ENCODE measurements at regions not wholly inside any gene's neighbourhood (a gene's known extent, or its start where the extent isn't known, plus 50 kb on each side); places are given as distances from the start of the nearest gene placed in this dataset.
"Not testable (repeated sequence)": the region's sequence is repeated elsewhere in the genome, so short reads cannot be mapped to it uniquely, and the experiment has no call there.

- peak in 1 of 2 donors; percentile 30 for DNase-seq (ENCODE audit: low read depth in 2 of 2)
- Histone ChIP-seq H3K9me3 (ENCODE audit: control insufficient read depth, insufficient read depth, low read depth, low read length) (no peaks in the 10 kb centered on the region), H3K27ac (ENCODE audit: insufficient read depth, low read length) (no peak overlapping the region), H3K9ac (ENCODE audit: insufficient read depth, low read length) (no peak overlapping the region), H3K4me2 (ENCODE audit: extremely low read depth, insufficient read depth, low read length) (no peak overlapping the region), H3K36me3 (ENCODE audit: control insufficient read depth, insufficient read depth, low read length) (no peaks in the 10 kb centered on the region), H3K4me3 (replicated peaks in 1 of 4; ENCODE audit: control extremely low read depth in 1 of 4, insufficient read depth in 1 of 4, low read depth in 3 of 4, low read length in 4 of 4) (no peak overlapping the region), H4K20me1 (ENCODE audit: control insufficient read depth, extremely low read depth, insufficient read depth, low read length) (no peaks in the 10 kb centered on the region), H3K79me2 (ENCODE audit: control insufficient read depth, insufficient read depth, low read length) (no peaks in the 10 kb centered on the region), H3K27me3 (ENCODE audit: control insufficient read depth, insufficient read depth, low read length) (no peaks in the 10 kb centered on the region), H3K4me1 (ENCODE audit: control insufficient read depth, extremely low read depth, insufficient read depth, low read length) (no peaks in the 10 kb centered on the region), H2AFZ (ENCODE audit: low read length) (no peak overlapping the region)
- no peak for TF ChIP-seq CTCF (conservative IDR thresholded peaks at IDR 0.05 in 1 of 2, IDR thresholded peaks at IDR 0.05 in 1 of 2; ENCODE audit: low read depth in 1 of 2, low read length in 2 of 2)
- TF ChIP-seq EZH2 (IDR thresholded peaks at IDR 0.05; ENCODE audit: low read length, missing control alignments), result no peak
Observed at GRCh38 chr4:165810726-165811125, 62.3 kb upstream of the TLL1 start.

- no peak overlapping the region for H3K27ac ChIP-seq (ENCODE audit: insufficient read depth, low read length)
- DNase-seq (ENCODE audit: low read depth in 2 of 2), result peak in 1 of 2 donors; percentile 19
Observed at GRCh38 chr4:165813606-165814005, 59.4 kb upstream of the TLL1 start.

GRCh38 chr4:165814256-165815020, 58.6 kb upstream of the TLL1 start:
- no peaks in the 10 kb centered on the region for H3K9me3 ChIP-seq (ENCODE audit: control insufficient read depth, insufficient read depth, low read depth, low read length)
- H3K9ac ChIP-seq (ENCODE audit: insufficient read depth, low read length), result no peak overlapping the region
- peak; percentile 6 to 41 for DNase-seq (ENCODE audit: low read depth in 2 of 2)
- no peak overlapping the region for H3K4me3 ChIP-seq (replicated peaks in 1 of 4; ENCODE audit: control extremely low read depth in 1 of 4, insufficient read depth in 1 of 4, low read depth in 3 of 4, low read length in 4 of 4)
- H3K36me3 ChIP-seq (ENCODE audit: control insufficient read depth, insufficient read depth, low read length), result no peaks in the 10 kb centered on the region
- TF ChIP-seq EZH2 (IDR thresholded peaks at IDR 0.05; ENCODE audit: low read length, missing control alignments), result no peak
- no peak for TF ChIP-seq CTCF (conservative IDR thresholded peaks at IDR 0.05 in 1 of 2, IDR thresholded peaks at IDR 0.05 in 1 of 2; ENCODE audit: low read depth in 1 of 2, low read length in 2 of 2)
- H2AFZ ChIP-seq (ENCODE audit: low read length), result no peak overlapping the region
- H4K20me1 ChIP-seq (ENCODE audit: control insufficient read depth, extremely low read depth, insufficient read depth, low read length), result no peaks in the 10 kb centered on the region
- H3K4me2 ChIP-seq (ENCODE audit: extremely low read depth, insufficient read depth, low read length), result no peak overlapping the region
- no peaks in the 10 kb centered on the region for H3K27me3 ChIP-seq (ENCODE audit: control insufficient read depth, insufficient read depth, low read length)
- no peaks in the 10 kb centered on the region for H3K79me2 ChIP-seq (ENCODE audit: control insufficient read depth, insufficient read depth, low read length)
- no peaks in the 10 kb centered on the region for H3K4me1 ChIP-seq (ENCODE audit: control insufficient read depth, extremely low read depth, insufficient read depth, low read length)
- H3K27ac ChIP-seq (ENCODE audit: insufficient read depth, low read length), result no peak overlapping the region

More at GRCh38 chr4:165813606-165814005, 59.4 kb upstream of the TLL1 start:
- no peak for TF ChIP-seq CTCF (conservative IDR thresholded peaks at IDR 0.05 in 1 of 2, IDR thresholded peaks at IDR 0.05 in 1 of 2; ENCODE audit: low read depth in 1 of 2, low read length in 2 of 2)
- no peak for TF ChIP-seq EZH2 (IDR thresholded peaks at IDR 0.05; ENCODE audit: low read length, missing control alignments)
- Histone ChIP-seq H3K36me3 (ENCODE audit: control insufficient read depth, insufficient read depth, low read length) (no peaks in the 10 kb centered on the region), H2AFZ (ENCODE audit: low read length) (no peak overlapping the region), H3K4me3 (replicated peaks in 1 of 4; ENCODE audit: control extremely low read depth in 1 of 4, insufficient read depth in 1 of 4, low read depth in 3 of 4, low read length in 4 of 4) (no peak overlapping the region), H3K9ac (ENCODE audit: insufficient read depth, low read length) (no peak overlapping the region), H3K9me3 (ENCODE audit: control insufficient read depth, insufficient read depth, low read depth, low read length) (no peaks in the 10 kb centered on the region), H3K4me1 (ENCODE audit: control insufficient read depth, extremely low read depth, insufficient read depth, low read length) (no peaks in the 10 kb centered on the region), H3K27me3 (ENCODE audit: control insufficient read depth, insufficient read depth, low read length) (no peaks in the 10 kb centered on the region), H3K4me2 (ENCODE audit: extremely low read depth, insufficient read depth, low read length) (no peak overlapping the region), H4K20me1 (ENCODE audit: control insufficient read depth, extremely low read depth, insufficient read depth, low read length) (no peaks in the 10 kb centered on the region), H3K79me2 (ENCODE audit: control insufficient read depth, insufficient read depth, low read length) (no peaks in the 10 kb centered on the region)

GRCh38 chr4:165819126-165819525, 53.9 kb upstream of the TLL1 start:
- not testable (repeated sequence) for H2AFZ ChIP-seq (ENCODE audit: low read length); DNase-seq (ENCODE audit: low read depth in 2 of 2); H3K9ac ChIP-seq (ENCODE audit: insufficient read depth, low read length); H3K4me3 ChIP-seq (replicated peaks in 1 of 4; ENCODE audit: control extremely low read depth in 1 of 4, insufficient read depth in 1 of 4, low read depth in 3 of 4, low read length in 4 of 4); H3K9me3 ChIP-seq (ENCODE audit: control insufficient read depth, insufficient read depth, low read depth, low read length); H4K20me1 ChIP-seq (ENCODE audit: control insufficient read depth, extremely low read depth, insufficient read depth, low read length); H3K36me3 ChIP-seq (ENCODE audit: control insufficient read depth, insufficient read depth, low read length); H3K79me2 ChIP-seq (ENCODE audit: control insufficient read depth, insufficient read depth, low read length); H3K4me1 ChIP-seq (ENCODE audit: control insufficient read depth, extremely low read depth, insufficient read depth, low read length); H3K27ac ChIP-seq (ENCODE audit: insufficient read depth, low read length); H3K27me3 ChIP-seq (ENCODE audit: control insufficient read depth, insufficient read depth, low read length); H3K4me2 ChIP-seq (ENCODE audit: extremely low read depth, insufficient read depth, low read length)

All from fibroblast of lung (primary cell).